HCT116 (cell line): ENCODE measurements at regions not wholly inside any gene's neighbourhood (a gene's known extent, or its start where the extent isn't known, plus 50 kb on each side); places are given as distances from the start of the nearest gene placed in this dataset.

Source experiments
- MAX ChIP-seq: IDR thresholded peaks from 2 replicates; pipeline ENCODE4 v1.6.1; 2012
- ZNF274 ChIP-seq: fragments of 200-500 bp; sonication (Bioruptor generic); IDR thresholded peaks from 2 replicates; pipeline ENCODE4 v1.6.1; 2014; ENCODE audit warnings: mild to moderate bottlenecking, low read depth, low read length, inconsistent platforms

- no peak for TF ChIP-seq MAX
- TF ChIP-seq ZNF274, result no peak
These were observed 297.4 kb downstream of the HNRNPD start for GRCh38 chr4:82076359-82076758.
